NCI-H1417 treated with DMSO at 0.1 percent for 48 hours (cell line): ENCODE measurements at regions not wholly inside any gene's neighbourhood (a gene's known extent, or its start where the extent isn't known, plus 50 kb on each side); places are given as distances from the start of the nearest gene placed in this dataset.
"Not testable (repeated sequence)": the region's sequence is repeated elsewhere in the genome, so short reads cannot be mapped to it uniquely, and the experiment has no call there.

ENCODE experiments used
- DNase-seq: peaks from one replicate; lab custom pipeline; 2025; lab: John Stamatoyannopoulos, UW

DNA sequence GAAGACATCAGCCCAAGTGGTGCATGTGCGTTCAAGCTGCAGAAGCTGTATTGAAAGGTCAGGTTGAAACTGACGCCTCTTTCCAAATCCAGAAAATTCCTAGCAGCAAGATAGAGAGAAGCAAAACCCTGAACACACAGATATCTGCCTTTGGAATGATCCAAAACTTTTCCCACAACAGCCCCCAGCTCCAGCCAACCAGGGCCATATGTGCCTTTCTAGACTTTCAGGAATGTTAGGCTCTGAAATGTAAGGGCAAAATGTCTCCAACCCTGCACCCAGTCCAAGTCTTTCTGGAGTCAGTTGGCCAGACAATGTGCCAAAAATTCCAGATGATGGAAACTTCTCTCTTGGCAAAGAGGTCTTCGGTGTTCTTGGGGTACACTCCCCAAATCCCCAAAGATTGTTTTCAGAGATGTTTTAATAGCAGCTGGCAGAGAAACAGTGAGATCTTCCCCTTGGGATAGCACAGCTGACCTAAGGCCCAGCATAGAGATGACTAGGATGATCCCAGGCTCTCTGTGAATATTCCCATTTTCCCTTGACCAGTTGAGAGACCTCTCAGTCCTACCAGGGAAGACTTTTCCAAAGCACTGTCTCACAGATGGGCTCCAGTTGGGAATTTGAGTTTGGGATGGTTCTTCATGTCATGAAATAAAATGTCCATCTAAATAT, 440.4 kb upstream of the CD180 start:
- DNase-seq, result no peak

GRCh38 chr5:67636091-67636490, 439.5 kb upstream of the CD180 start:
- no peak for DNase-seq

GRCh38 chr5:67627079-67627478, 430.5 kb upstream of the CD180 start:
- DNase-seq, result not testable (repeated sequence)

GRCh38 chr5:67623078-67623477, 426.5 kb upstream of the CD180 start:
- DNase-seq, result no peak

DNA sequence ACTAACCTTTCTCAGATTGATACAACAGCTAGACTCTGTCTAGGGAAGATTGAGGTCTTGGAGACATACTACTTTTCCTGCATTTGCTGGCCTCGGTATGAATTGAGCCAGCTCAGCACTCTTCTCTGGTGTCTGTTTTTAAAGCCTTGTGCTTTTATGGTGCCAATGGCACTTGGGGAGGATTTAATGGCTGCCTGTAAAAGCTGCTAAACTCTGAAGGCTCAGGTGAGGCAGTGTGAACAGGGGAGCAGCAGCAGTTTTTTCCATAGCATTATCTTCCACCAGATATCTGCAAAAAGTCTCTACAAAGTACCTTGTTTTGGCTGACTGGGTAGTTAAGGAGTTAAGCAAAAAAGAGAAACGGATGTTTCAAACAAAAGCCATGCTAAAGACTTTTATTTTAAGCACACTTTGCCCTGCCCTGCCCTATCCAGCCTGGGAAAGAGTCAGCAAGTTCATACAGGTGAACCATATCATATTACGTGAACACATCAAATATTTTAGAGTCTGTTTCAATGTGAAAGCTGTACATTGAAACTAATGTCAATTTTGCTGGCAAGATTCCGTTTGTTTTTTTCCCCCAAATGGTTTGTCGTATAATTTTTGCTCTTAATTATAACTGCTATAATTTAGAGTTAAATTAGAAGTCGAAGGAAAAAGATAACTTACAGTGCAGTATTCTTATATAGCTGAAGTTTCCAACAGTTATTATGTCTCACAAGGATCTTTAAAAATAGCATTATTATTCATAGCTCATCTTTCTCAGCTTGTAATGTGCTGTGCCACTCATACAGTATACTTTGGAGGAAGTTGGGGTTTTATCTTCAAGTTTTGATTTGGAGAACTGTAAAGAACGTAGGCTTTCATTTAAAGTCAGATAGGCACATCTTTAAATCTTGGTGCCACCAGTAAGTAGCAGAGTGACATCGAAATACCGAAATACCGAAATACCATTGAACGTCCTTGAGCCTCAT, 424.1 kb upstream of the CD180 start:
- DNase-seq, result no peak

DNA sequence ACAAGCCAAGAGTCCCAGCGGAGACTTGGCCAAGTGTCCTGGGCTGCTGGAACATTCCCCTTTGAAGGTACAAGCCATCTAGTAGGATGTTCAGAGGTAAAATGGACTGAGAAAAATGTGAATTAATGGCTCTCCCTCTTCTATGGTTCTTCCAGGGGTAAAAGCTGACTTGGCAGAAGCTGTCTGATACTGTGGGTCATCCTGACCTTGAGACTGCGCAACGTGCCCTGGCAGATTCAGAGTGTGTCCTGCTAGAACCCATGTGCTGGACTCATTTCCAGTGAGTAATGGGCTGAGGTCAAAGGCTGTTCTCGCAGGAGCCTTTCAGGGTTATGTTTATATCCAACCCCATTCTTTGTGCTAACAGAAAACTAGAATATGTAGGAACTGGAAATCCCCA, 423.0 kb upstream of the CD180 start:
- no peak for DNase-seq

GRCh38 chr5:67619235-67619634, 422.6 kb upstream of the CD180 start:
- no peak for DNase-seq

DNA sequence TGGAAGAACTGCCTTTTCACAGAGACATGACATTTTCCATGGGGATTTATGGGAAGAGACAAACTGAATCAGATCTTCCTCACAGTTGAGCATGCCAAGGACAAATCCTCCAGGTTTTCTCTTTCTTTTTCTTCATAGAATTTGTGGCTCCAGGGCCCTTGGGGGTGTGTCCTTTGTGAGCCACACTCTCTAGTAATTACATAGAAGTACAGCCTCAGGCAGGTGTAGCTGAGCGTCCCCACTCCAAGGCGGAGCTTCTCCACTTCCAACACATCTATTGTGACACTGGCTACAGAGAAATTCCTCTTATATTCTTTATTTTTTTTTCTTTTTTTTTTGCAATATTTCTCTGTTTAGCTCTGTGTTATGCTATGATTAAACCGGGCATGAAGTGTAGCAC, 420.5 kb upstream of the CD180 start:
- no peak for DNase-seq

DNA sequence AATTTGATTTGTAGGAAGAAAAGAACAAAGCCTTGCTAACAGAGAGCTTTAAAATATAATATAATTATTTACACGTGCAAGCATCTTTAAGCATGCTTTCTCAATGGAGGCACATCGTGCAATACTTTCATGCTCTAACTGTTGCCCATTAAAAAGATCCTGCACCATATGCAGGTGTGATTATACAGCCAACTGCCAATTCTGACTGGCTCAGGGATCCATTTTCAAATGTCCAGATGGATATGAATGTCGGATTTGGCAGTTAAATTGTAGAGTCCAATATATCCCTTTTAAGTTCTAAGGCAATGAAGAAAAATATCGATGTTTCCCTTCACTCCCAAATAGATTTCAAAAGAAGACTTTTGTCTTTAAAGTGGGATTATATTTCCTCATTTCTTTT, 416.4 kb upstream of the CD180 start:
- no peak for DNase-seq

- DNase-seq, result no peak
Measured at GRCh38 chr5:67610186-67610912, 413.8 kb upstream of the CD180 start.

GRCh38 chr5:67607958-67608357, 411.4 kb upstream of the CD180 start:
- DNase-seq, result no peak

DNA sequence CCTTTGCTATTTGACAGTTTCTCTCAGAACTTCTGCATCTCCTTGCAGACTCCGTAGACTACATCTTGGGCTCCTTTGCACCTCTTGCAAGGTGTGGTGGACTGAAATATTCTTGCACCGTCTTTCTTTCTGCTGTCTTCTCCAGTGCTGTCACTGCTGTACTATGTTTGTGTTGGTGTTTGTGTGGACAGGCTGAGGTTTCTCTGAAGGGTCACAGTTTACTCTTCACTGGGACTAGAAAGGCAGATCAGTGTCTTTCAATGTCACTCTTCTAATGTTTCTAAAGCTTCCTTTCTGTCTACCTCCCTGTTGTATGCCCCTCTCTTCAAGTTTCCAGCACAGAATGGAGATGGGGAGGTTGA, 410.0 kb upstream of the CD180 start:
- DNase-seq, result no peak

DNA sequence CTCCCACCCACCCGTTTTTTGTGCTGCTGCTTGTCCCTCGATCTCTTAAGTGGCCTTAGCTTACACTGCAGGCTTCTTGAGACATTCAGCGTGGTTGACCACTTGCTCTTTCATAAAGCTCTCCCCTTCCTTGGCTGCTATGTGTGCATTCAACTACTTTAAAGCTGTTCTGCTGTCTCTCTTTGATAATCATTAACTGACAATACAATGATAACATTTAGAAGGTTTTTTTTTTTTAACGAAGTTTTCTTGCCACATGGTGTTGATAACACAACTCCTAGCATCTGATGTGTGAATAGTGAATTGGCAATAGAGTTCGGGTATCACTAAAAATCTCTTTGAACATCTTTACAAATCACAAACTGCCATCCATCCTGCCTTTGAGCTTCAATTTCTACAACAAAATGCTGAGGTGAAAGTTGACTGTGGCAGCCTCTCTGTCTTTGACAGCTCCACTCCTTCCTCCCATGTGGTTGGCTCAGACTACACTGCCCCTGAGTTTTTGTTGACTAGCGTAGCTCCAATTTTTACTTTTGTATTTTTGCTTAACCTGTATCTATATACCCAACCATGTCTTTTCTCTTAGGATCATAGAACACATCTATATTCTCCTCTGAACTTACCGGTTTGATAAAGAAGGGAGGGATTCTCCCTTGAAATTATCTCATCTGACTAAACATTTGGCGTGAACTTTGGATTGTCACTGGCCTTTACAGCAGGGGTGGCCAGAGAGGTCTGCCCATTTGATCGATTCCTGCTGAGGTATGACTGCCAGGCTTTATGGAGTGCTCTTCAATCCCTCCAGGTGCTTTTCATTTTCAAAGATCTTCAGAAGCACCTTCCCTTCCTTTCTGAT, 409.4 kb upstream of the CD180 start:
- no peak for DNase-seq

- no peak for DNase-seq
Measured at GRCh38 chr5:67591491-67591890, 394.9 kb upstream of the CD180 start.

DNA sequence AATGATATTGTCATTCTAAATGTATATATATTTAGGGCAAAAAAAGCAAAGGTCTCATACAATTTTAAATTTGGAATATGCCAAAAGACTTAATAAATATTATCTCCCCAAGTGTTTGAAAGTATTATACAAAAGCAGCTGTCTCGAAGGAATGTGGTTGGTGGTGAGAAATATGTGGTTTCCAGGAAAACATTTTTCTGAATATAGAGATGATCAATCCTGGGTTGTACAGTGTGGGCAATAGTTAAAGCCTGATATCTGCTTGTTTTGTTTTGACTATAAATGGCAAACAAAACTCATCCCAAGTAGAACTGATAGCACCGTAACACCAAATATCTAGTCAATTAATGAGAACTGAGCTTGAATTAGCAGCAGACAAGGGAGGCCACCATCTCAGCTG, 391.8 kb upstream of the CD180 start:
- no peak for DNase-seq

GRCh38 chr5:67581203-67581602, 384.6 kb upstream of the CD180 start:
- no peak for DNase-seq

GRCh38 chr5:67578011-67578410, 381.4 kb upstream of the CD180 start:
- no peak for DNase-seq

DNA sequence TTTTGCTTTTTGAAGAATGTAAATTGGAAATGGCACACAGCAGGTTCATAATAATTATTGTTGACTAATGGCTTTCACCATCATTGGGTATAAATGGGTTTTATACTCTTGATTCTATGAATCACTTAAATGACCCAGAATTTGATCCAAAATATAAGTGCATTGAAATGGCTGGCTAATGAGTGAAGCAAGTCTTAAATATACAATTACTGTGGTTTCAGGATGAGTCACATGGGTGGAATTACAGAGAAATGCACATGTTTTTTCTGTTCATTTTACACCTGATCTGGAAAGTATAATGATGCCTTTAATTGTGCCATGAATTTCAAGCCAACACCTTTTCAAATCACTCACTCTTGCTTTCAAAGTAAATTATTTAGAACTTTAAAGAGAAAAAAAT, 380.8 kb upstream of the CD180 start:
- peak; percentile 7 for DNase-seq

DNA sequence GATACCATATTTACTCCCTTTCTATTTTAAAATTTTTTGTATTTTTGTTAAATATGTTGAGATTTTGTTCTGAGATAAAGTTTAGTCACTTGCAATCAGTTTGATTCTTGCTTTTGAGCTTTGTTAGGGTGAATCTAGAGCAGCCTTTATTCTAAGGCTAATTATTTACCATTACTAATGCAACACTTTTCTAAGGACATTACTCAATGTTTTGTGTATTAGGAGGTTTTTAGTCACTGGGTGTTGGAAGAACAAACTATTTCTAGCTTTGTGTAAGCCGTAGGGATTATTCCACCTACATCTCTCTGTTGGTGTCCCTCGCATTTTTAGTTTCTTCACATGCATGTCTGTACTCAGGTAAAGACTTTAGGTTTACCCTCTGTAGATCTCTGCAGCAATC, 379.5 kb upstream of the CD180 start:
- no peak for DNase-seq

DNA sequence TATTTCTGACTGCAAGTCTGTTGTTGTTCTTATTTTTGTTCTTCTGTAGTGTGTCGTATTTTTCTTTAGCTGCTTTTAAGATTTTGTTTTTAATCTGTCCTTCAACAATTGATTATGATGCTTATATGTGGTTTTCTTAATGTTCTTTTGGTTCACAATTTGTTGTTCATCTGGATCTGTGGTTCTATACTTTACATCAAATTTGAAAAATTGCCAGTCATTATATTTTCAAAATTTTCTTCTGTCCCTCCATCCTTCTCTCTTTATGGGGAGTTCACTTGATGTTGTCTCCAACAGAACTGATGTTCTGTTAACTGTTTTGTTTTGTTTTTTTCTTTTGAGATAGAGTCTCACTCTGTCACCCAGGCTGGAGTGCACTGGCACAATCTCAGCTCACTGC, 378.5 kb upstream of the CD180 start:
- no peak for DNase-seq

DNA sequence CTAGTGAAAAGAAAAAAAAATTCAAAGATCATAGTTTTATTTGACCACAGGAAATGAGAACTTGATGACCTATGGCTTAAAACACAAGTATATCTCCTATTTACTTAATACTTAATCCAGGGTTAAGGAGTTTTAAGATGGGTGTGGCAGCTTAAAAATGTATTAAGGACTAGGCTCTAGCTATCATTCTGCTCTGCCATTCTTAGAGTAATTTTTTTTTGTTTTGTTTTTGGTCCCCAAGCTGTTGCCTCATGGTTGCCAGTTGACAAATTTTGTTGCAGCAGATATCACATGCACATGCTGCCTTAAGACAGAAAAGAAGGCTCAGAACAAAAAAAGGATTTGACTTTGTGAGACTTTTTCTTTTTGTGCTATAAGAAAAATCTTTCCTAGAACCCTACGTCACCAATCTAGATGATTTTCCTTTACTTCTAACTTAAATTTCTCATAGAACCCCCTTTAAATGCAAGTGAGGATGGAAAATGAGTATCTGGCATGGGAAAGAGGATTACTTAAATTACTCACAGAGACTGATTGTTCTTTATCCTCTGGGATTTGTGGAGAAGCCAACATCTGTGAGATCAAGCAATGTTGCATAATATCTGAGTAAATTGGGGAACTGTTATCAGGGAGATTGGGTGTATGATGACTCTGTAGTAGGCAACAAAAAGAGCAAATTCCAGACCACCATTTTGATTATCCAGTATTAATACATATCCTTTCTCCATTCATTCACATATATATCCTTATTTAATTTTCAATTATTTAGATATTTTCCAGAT, 364.7 kb upstream of the CD180 start:
- no peak for DNase-seq
